Caco-2 (cell line): ENCODE measurements at regions not wholly inside any gene's neighbourhood (a gene's known extent, or its start where the extent isn't known, plus 50 kb on each side); places are given as distances from the start of the nearest gene placed in this dataset.

ENCODE experiments used
- BruUV-seq: library from RNA; stranded (reverse); fragments of 400-500 nt; replicated peaks from 2 replicates; lab custom pipeline; 2021; lab: Mats Ljungman, UMichigan
- CTCF ChIA-PET: fragments of 300-600 bp; sonication (Branson Sonifier 250); formaldehyde crosslinking; loops from one replicate; lab custom pipeline; 2022; ENCODE audit warnings: antibody characterized with exemption; lab: Charles Lee
- POLR2A ChIA-PET: fragments of 300-600 bp; sonication (Branson Sonifier 250); formaldehyde crosslinking; loops from one replicate; lab custom pipeline; 2022; ENCODE audit warnings: antibody characterized with exemption; lab: Charles Lee
- DNase-seq, 2 experiments: peaks; one replicate each; pipeline versions ENCODE4 v3.0.0 to v3.0.0-alpha.2; 2020 to 2022
- H3K27me3 ChIP-seq: replicated peaks from 2 replicates; pipeline ENCODE4 v1.6.0; 2011; ENCODE audit warnings: low read length; ENCODE audit not compliant: control insufficient read depth, insufficient read depth
- H3K36me3 ChIP-seq: 2 replicates; pipeline ENCODE4 v1.5.1; 2011; ENCODE audit warnings: low read length; ENCODE audit not compliant: control insufficient read depth, insufficient read depth
- H3K4me1 ChIP-seq: fragments of 250-450 bp; sonication (Bioruptor Pico); 2 replicates; pipeline ENCODE4 v1.5.1; 2020; ENCODE audit warnings: mild to moderate bottlenecking
- H3K4me3 ChIP-seq: 2 replicates; pipeline ENCODE4 v1.5.1; 2011; ENCODE audit warnings: low read depth, mild to moderate bottlenecking, control low read depth, low read length
- H3K9me3 ChIP-seq: fragments of 250-450 bp; sonication (Bioruptor Pico); 2 replicates; pipeline ENCODE4 v1.5.1; 2020; ENCODE audit warnings: mild to moderate bottlenecking, moderate library complexity
- H3K27ac Mint-ChIP-seq: one replicate; pipeline ENCODE4 v1.8.0; 2022; ENCODE audit warnings: mixed read lengths; ENCODE audit not compliant: unreplicated experiment
- H3K27me3 Mint-ChIP-seq: one replicate; pipeline ENCODE4 v1.8.0; 2022; ENCODE audit warnings: mixed read lengths; ENCODE audit not compliant: insufficient read depth, unreplicated experiment
- H3K36me3 Mint-ChIP-seq: one replicate; pipeline ENCODE4 v1.8.0; 2022; ENCODE audit warnings: mild to moderate bottlenecking, mixed read lengths; ENCODE audit not compliant: insufficient read depth, unreplicated experiment
- H3K4me1 Mint-ChIP-seq: one replicate; pipeline ENCODE4 v1.8.0; 2022; ENCODE audit warnings: low read depth, mixed read lengths; ENCODE audit not compliant: unreplicated experiment
- H3K4me3 Mint-ChIP-seq: one replicate; pipeline ENCODE4 v1.8.0; 2022; ENCODE audit warnings: mild to moderate bottlenecking, moderate library complexity, mixed read lengths; ENCODE audit not compliant: unreplicated experiment
- H3K9me3 Mint-ChIP-seq: one replicate; pipeline ENCODE4 v1.8.0; 2022; ENCODE audit warnings: mixed read lengths; ENCODE audit not compliant: unreplicated experiment
- CTCF ChIP-seq, 2 experiments: fragments of 200-600 bp in 1 of 2; IDR thresholded peaks; 1 replicate in 1 of 2; 2 replicates in 1 of 2; pipeline versions ENCODE4 v1.5.1 to v1.8.0; 2011 to 2022; ENCODE audit warnings: antibody characterized with exemption in 1 of 2, control low read depth in 1 of 2, inconsistent platforms in 1 of 2, low read depth in 1 of 2, low read length in 1 of 2, mild to moderate bottlenecking in 1 of 2, moderate library complexity in 1 of 2; ENCODE audit not compliant: insufficient read depth in 1 of 2, severe bottlenecking in 1 of 2, unreplicated experiment in 1 of 2
- intact Hi-C: fragments of 100-400 bp; cut with micrococcal nuclease; formaldehyde crosslinking; loops from one replicate; pipeline ENCODE4 v1.10.0; 2022; ENCODE audit not compliant: unreplicated experiment

DNA sequence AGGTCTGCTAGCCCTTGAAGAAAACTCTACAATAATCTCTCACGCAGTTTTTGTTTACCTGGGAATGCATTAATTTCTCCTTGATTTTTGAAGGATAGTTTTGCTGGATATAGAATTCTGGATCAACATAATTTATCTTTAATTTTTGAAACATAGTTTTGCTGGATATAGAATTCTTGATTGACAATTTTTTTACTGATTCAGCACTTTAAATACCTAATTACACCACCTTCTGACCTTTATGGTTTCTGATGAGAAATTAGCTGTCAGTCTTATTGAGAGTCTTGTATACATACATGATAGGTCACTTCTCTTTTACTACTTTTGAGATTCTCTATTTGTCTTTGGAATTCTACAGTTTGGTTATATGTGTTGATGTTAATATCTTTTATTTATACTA, 741.6 kb downstream of the FGF9 start:
- no peak for TF ChIP-seq CTCF (IDR thresholded peaks at IDR 0.05; ENCODE audit: insufficient read depth in 1 of 2, low read depth in 1 of 2, low read length in 1 of 2, severe bottlenecking in 1 of 2, unreplicated experiment in 1 of 2)
- peaks cover 3% of the 10 kb centered on the region for H3K27me3 Mint-ChIP-seq
- H3K4me3 Mint-ChIP-seq, result no peak overlapping the region
- Histone ChIP-seq H3K27me3 (no peaks in the 10 kb centered on the region), H3K36me3 (no peaks in the 10 kb centered on the region), H3K4me1 (no peaks in the 10 kb centered on the region), H3K9me3 (peaks cover 25% of the 10 kb centered on the region), H3K4me3 (no peak overlapping the region)
- no peaks in the 10 kb centered on the region for H3K36me3 Mint-ChIP-seq
- peaks cover 38% of the 10 kb centered on the region for H3K9me3 Mint-ChIP-seq
- no TSS peak for BruUV-seq
- CTCF ChIA-PET, result no interaction called here
- POLR2A ChIA-PET, result no interaction called here
- no peak for DNase-seq
- no peak overlapping the region for H3K27ac Mint-ChIP-seq
- intact Hi-C loops, result no loop called here
- H3K4me1 Mint-ChIP-seq, result no peaks in the 10 kb centered on the region

DNA sequence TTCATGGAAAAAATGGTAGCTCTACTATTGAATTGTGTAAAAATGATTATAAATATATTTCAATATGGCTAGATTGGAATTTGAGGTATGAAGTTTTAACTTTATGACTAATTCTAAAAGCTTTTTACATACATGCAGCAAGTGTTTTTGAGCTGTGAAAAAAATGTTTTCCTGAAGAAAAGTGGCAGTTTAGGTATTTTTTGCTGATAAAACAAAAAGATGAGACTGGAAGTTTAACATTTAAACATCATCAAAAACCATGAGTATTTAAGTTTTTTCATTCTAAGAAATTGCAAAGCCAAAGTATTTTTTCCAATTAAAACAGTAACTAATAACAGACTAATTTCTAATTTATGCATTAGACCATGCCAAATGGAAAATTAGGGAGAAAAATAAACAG, 751.1 kb downstream of the FGF9 start:
- intact Hi-C loops, result no loop called here
- peaks cover 3% of the 10 kb centered on the region for H3K27me3 Mint-ChIP-seq
- H3K9me3 Mint-ChIP-seq, result no peaks in the 10 kb centered on the region
- no TSS peak for BruUV-seq
- no peak for DNase-seq
- no peak overlapping the region for H3K27ac Mint-ChIP-seq
- POLR2A ChIA-PET, result no interaction called here
- no peak overlapping the region for H3K4me3 Mint-ChIP-seq
- H3K4me1 Mint-ChIP-seq, result no peaks in the 10 kb centered on the region
- Histone ChIP-seq H3K4me3 (no peak overlapping the region), H3K27me3 (no peaks in the 10 kb centered on the region), H3K4me1 (no peaks in the 10 kb centered on the region), H3K36me3 (no peaks in the 10 kb centered on the region), H3K9me3 (no peaks in the 10 kb centered on the region)
- no peak for TF ChIP-seq CTCF (IDR thresholded peaks at IDR 0.05; ENCODE audit: insufficient read depth in 1 of 2, low read depth in 1 of 2, low read length in 1 of 2, severe bottlenecking in 1 of 2, unreplicated experiment in 1 of 2)
- no peaks in the 10 kb centered on the region for H3K36me3 Mint-ChIP-seq
- CTCF ChIA-PET, result no interaction called here

GRCh38 chr13:22422712-22423111, 751.8 kb downstream of the FGF9 start:
- no TSS peak for BruUV-seq
- no peak for DNase-seq
- ChIA-PET POLR2A (no interaction called here), CTCF (no interaction called here)
- Histone ChIP-seq H3K27me3 (no peaks in the 10 kb centered on the region), H3K9me3 (no peaks in the 10 kb centered on the region), H3K4me3 (no peak overlapping the region), H3K4me1 (no peaks in the 10 kb centered on the region), H3K36me3 (no peaks in the 10 kb centered on the region)
- no peak overlapping the region for H3K27ac Mint-ChIP-seq
- H3K9me3 Mint-ChIP-seq, result no peaks in the 10 kb centered on the region
- H3K4me3 Mint-ChIP-seq, result no peak overlapping the region
- H3K4me1 Mint-ChIP-seq, result no peaks in the 10 kb centered on the region
- H3K27me3 Mint-ChIP-seq, result peaks cover 3% of the 10 kb centered on the region
- intact Hi-C loops, result no loop called here
- TF ChIP-seq CTCF (IDR thresholded peaks at IDR 0.05; ENCODE audit: insufficient read depth in 1 of 2, low read depth in 1 of 2, low read length in 1 of 2, severe bottlenecking in 1 of 2, unreplicated experiment in 1 of 2), result no peak
- H3K36me3 Mint-ChIP-seq, result no peaks in the 10 kb centered on the region
